ENCODE measurements at regions not wholly inside any gene's neighbourhood (a gene's known extent, or its start where the extent isn't known, plus 50 kb on each side); places are given as distances from the start of the nearest gene placed in this dataset.
A peak's percentile ranks its signal among the peaks of the same experiment; 100 is the strongest.

GRCh38 chr10:80945264-80945880 is 407.7 kb downstream of the SH2D4B start:
- peaks cover 3% of the 10 kb centered on the region for H3K27me3 ChIP-seq (ENCODE audit: insufficient read depth, poor library complexity, severe bottlenecking)
- no peaks in the 10 kb centered on the region for H3K36me3 ChIP-seq (ENCODE audit: low read depth)
- ATAC-seq (ENCODE audit: low read depth) (peak; percentile 38; the same call in 1 of the 3 replicates), DNase-seq (ENCODE audit: low spot score) (no peak)
- no peaks in the 10 kb centered on the region for H3K9me3 ChIP-seq (ENCODE audit: severe bottlenecking)
- H3K4me1 ChIP-seq (ENCODE audit: insufficient read depth, poor library complexity, severe bottlenecking) = no peaks in the 10 kb centered on the region
- TF ChIP-seq CTCF (IDR thresholded peaks at IDR 0.05; ENCODE audit: poor library complexity, severe bottlenecking) = peak; percentile 29
- no peak overlapping the region for H3K27ac ChIP-seq (ENCODE audit: poor library complexity, severe bottlenecking)
- H3K4me3 ChIP-seq (ENCODE audit: severe bottlenecking) = no peak overlapping the region

- Histone ChIP-seq H3K27me3 (ENCODE audit: insufficient read depth, poor library complexity, severe bottlenecking) (peaks cover 3% of the 10 kb centered on the region), H3K4me1 (ENCODE audit: insufficient read depth, poor library complexity, severe bottlenecking) (no peaks in the 10 kb centered on the region), H3K36me3 (ENCODE audit: low read depth) (no peaks in the 10 kb centered on the region), H3K27ac (ENCODE audit: poor library complexity, severe bottlenecking) (no peak overlapping the region), H3K9me3 (ENCODE audit: severe bottlenecking) (no peaks in the 10 kb centered on the region), H3K4me3 (ENCODE audit: severe bottlenecking) (no peak overlapping the region)
- TF ChIP-seq CTCF (IDR thresholded peaks at IDR 0.05; ENCODE audit: poor library complexity, severe bottlenecking) = no peak
- DNase-seq (ENCODE audit: low spot score) (no peak), ATAC-seq (ENCODE audit: low read depth) (no peak)
Measured at GRCh38 chr10:80946073-80946472, 408.4 kb downstream of the SH2D4B start.

GRCh38 chr10:80946957-80947726 is 409.4 kb downstream of the SH2D4B start:
- no peaks in the 10 kb centered on the region for H3K36me3 ChIP-seq (ENCODE audit: low read depth)
- H3K4me3 ChIP-seq (ENCODE audit: severe bottlenecking) = no peak overlapping the region
- H3K9me3 ChIP-seq (ENCODE audit: severe bottlenecking) = no peaks in the 10 kb centered on the region
- peaks cover 3% of the 10 kb centered on the region for H3K27me3 ChIP-seq (ENCODE audit: insufficient read depth, poor library complexity, severe bottlenecking)
- no peak overlapping the region for H3K27ac ChIP-seq (ENCODE audit: poor library complexity, severe bottlenecking)
- H3K4me1 ChIP-seq (ENCODE audit: insufficient read depth, poor library complexity, severe bottlenecking) = no peaks in the 10 kb centered on the region
- DNase-seq (ENCODE audit: low spot score) (no peak), ATAC-seq (ENCODE audit: low read depth) (no peak)
- TF ChIP-seq CTCF (IDR thresholded peaks at IDR 0.05; ENCODE audit: poor library complexity, severe bottlenecking) = no peak

- TF ChIP-seq CTCF (IDR thresholded peaks at IDR 0.05; ENCODE audit: poor library complexity, severe bottlenecking) = no peak
- H3K9me3 ChIP-seq (ENCODE audit: severe bottlenecking) = no peaks in the 10 kb centered on the region
- H3K4me3 ChIP-seq (ENCODE audit: severe bottlenecking) = no peak overlapping the region
- H3K27me3 ChIP-seq (ENCODE audit: insufficient read depth, poor library complexity, severe bottlenecking) = peaks cover 3% of the 10 kb centered on the region
- no peaks in the 10 kb centered on the region for H3K4me1 ChIP-seq (ENCODE audit: insufficient read depth, poor library complexity, severe bottlenecking)
- ATAC-seq (ENCODE audit: low read depth) = no peak
- H3K27ac ChIP-seq (ENCODE audit: poor library complexity, severe bottlenecking) = no peak overlapping the region
- H3K36me3 ChIP-seq (ENCODE audit: low read depth) = no peaks in the 10 kb centered on the region
- no peak for DNase-seq (ENCODE audit: low spot score)
Measured at GRCh38 chr10:80949785-80950184, 412.1 kb downstream of the SH2D4B start.

GRCh38 chr10:80952436-80952835 is 414.7 kb downstream of the SH2D4B start:
- H3K27me3 ChIP-seq (ENCODE audit: insufficient read depth, poor library complexity, severe bottlenecking) = peaks cover 3% of the 10 kb centered on the region
- H3K27ac ChIP-seq (ENCODE audit: poor library complexity, severe bottlenecking) = no peak overlapping the region
- DNase-seq (ENCODE audit: low spot score) (no peak), ATAC-seq (ENCODE audit: low read depth) (no peak)
- H3K4me3 ChIP-seq (ENCODE audit: severe bottlenecking) = no peak overlapping the region
- no peaks in the 10 kb centered on the region for H3K36me3 ChIP-seq (ENCODE audit: low read depth)
- no peak for TF ChIP-seq CTCF (IDR thresholded peaks at IDR 0.05; ENCODE audit: poor library complexity, severe bottlenecking)
- H3K9me3 ChIP-seq (ENCODE audit: severe bottlenecking) = no peaks in the 10 kb centered on the region
- H3K4me1 ChIP-seq (ENCODE audit: insufficient read depth, poor library complexity, severe bottlenecking) = no peaks in the 10 kb centered on the region

All from RWPE2 (cell line).